ENCODE measurements at regions not wholly inside any gene's neighbourhood (a gene's known extent, or its start where the extent isn't known, plus 50 kb on each side); places are given as distances from the start of the nearest gene placed in this dataset.

- TF ChIP-seq, protein P1, sequence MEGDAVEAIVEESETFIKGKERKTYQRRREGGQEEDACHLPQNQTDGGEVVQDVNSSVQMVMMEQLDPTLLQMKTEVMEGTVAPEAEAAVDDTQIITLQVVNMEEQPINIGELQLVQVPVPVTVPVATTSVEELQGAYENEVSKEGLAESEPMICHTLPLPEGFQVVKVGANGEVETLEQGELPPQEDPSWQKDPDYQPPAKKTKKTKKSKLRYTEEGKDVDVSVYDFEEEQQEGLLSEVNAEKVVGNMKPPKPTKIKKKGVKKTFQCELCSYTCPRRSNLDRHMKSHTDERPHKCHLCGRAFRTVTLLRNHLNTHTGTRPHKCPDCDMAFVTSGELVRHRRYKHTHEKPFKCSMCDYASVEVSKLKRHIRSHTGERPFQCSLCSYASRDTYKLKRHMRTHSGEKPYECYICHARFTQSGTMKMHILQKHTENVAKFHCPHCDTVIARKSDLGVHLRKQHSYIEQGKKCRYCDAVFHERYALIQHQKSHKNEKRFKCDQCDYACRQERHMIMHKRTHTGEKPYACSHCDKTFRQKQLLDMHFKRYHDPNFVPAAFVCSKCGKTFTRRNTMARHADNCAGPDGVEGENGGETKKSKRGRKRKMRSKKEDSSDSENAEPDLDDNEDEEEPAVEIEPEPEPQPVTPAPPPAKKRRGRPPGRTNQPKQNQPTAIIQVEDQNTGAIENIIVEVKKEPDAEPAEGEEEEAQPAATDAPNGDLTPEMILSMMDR (IDR thresholded peaks at IDR 0.05) = no peak
- no peak for TF ChIP-seq POLR2A (IDR thresholded peaks at IDR 0.05)
Measured at GRCh38 chr16:80114699-80115098, 426.1 kb upstream of the DYNLRB2 start.
